Neural cell (in vitro differentiated cells): ENCODE measurements at regions not wholly inside any gene's neighbourhood (a gene's known extent, or its start where the extent isn't known, plus 50 kb on each side); places are given as distances from the start of the nearest gene placed in this dataset.

Source experiments
- H2AFZ ChIP-seq: fragments of 200-600, 300-800 bp; sonication (generic), shearing (Covaris generic); 2 replicates; pipeline ENCODE4 v1.6.0; 2014; ENCODE audit warnings: low read depth, mild to moderate bottlenecking, antibody characterized with exemption, low read length, moderate library complexity
- H3F3A ChIP-seq: fragments of 200-600 bp; shearing (Covaris generic); 2 replicates; pipeline ENCODE4 v1.6.1; 2016; ENCODE audit warnings: mild to moderate bottlenecking, moderate library complexity, mixed read lengths, antibody characterized with exemption, low read length; ENCODE audit not compliant: insufficient read depth, poor library complexity, severe bottlenecking
- H3K27ac ChIP-seq: fragments of 200-600, 300-800 bp; sonication (generic), shearing (Covaris generic); 2 replicates; pipeline ENCODE4 v1.5.1; 2014; ENCODE audit warnings: mild to moderate bottlenecking, low read length, moderate library complexity
- H3K27me3 ChIP-seq: fragments of 300-800, 200-600 bp; sonication (generic), shearing (Covaris generic); 2 replicates; pipeline ENCODE4 v1.6.0; 2014; ENCODE audit warnings: mild to moderate bottlenecking, low read depth, low read length, moderate library complexity; ENCODE audit not compliant: insufficient read depth
- H3K36me3 ChIP-seq: fragments of 300-800, 200-600 bp; sonication (generic), shearing (Covaris generic); 2 replicates; pipeline ENCODE4 v1.5.1; 2014; ENCODE audit warnings: mild to moderate bottlenecking, antibody characterized with exemption, low read length, moderate library complexity; ENCODE audit not compliant: insufficient read depth
- H3K4me2 ChIP-seq: fragments of 300-800, 200-600 bp; sonication (generic), shearing (Covaris generic); 2 replicates; pipeline ENCODE4 v1.6.0; 2014; ENCODE audit warnings: mild to moderate bottlenecking, low read length
- H3K4me3 ChIP-seq: fragments of 300-800, 200-600 bp; sonication (generic), shearing (Covaris generic); 2 replicates; pipeline ENCODE4 v1.5.1; 2014; ENCODE audit warnings: mild to moderate bottlenecking, low read length, moderate library complexity
- H3K79me2 ChIP-seq: fragments of 200-600 bp; shearing (Covaris generic); replicated peaks from 2 replicates; pipeline ENCODE4 v1.6.0; 2014; ENCODE audit warnings: mild to moderate bottlenecking, low read length, moderate library complexity; ENCODE audit not compliant: insufficient read depth
- H3K9ac ChIP-seq: fragments of 300-800, 200-600 bp; sonication (generic), shearing (Covaris generic); 2 replicates; pipeline ENCODE4 v1.6.1; 2016; ENCODE audit warnings: mild to moderate bottlenecking, low read length, mixed read lengths
- H3K9me2 ChIP-seq: fragments of 200-600 bp; shearing (Covaris generic); 2 replicates; pipeline ENCODE4 v1.6.1; 2016; ENCODE audit warnings: mild to moderate bottlenecking, low read length, mixed read lengths; ENCODE audit not compliant: insufficient read depth
- H3K9me3 ChIP-seq: fragments of 200-600, 300-800 bp; sonication (generic), shearing (Covaris generic); 2 replicates; pipeline ENCODE4 v1.6.1; 2016; ENCODE audit warnings: mild to moderate bottlenecking, mixed run types, low read length, moderate library complexity, mixed read lengths
- H4K20me1 ChIP-seq: fragments of 200-600 bp; shearing (Covaris generic); 2 replicates; pipeline ENCODE4 v1.6.1; 2016; ENCODE audit warnings: mild to moderate bottlenecking, mixed run types; ENCODE audit not compliant: insufficient read depth
- CTCF ChIP-seq: fragments of 450-650 bp; IDR thresholded peaks from 2 replicates; pipeline ENCODE4 v1.5.1; 2014; ENCODE audit warnings: antibody characterized with exemption, mild to moderate bottlenecking, moderate library complexity; ENCODE audit not compliant: poor library complexity, severe bottlenecking
- EP300 ChIP-seq: fragments of 450-650 bp; conservative IDR thresholded peaks from 2 replicates; pipeline ENCODE4 v1.6.1; 2014; ENCODE audit warnings: antibody characterized with exemption, mild to moderate bottlenecking, moderate library complexity; ENCODE audit not compliant: poor library complexity, severe bottlenecking
- EZH2 ChIP-seq: fragments of 200-600, 300-800 bp; shearing (Covaris generic), sonication (generic); IDR thresholded peaks from 2 replicates; pipeline ENCODE4 v1.6.1; 2014; ENCODE audit warnings: antibody characterized with exemption, low read length, borderline replicate concordance, mild to moderate bottlenecking; ENCODE audit not compliant: insufficient read depth, poor library complexity, severe bottlenecking
- MXI1 ChIP-seq: fragments of 450-650 bp; conservative IDR thresholded peaks from 2 replicates; pipeline ENCODE4 v1.6.1; 2014; ENCODE audit warnings: antibody characterized with exemption, mild to moderate bottlenecking; ENCODE audit not compliant: poor library complexity, severe bottlenecking
- POLR2AphosphoS5 ChIP-seq: IDR thresholded peaks from 2 replicates; pipeline ENCODE4 v1.6.1; 2012
- RAD21 ChIP-seq: fragments of 450-650 bp; conservative IDR thresholded peaks from 2 replicates; pipeline ENCODE4 v1.6.1; 2014; ENCODE audit warnings: antibody characterized with exemption, mild to moderate bottlenecking, moderate library complexity
- REST ChIP-seq: IDR thresholded peaks from 2 replicates; pipeline ENCODE4 v1.6.1; 2012; ENCODE audit warnings: borderline replicate concordance
- SMC3 ChIP-seq: fragments of 450-650 bp; conservative IDR thresholded peaks from 2 replicates; pipeline ENCODE4 v1.6.1; 2014; ENCODE audit warnings: antibody characterized with exemption, mild to moderate bottlenecking, moderate library complexity; ENCODE audit not compliant: poor library complexity
- TAF1 ChIP-seq: IDR thresholded peaks from 2 replicates; pipeline ENCODE4 v1.6.1; 2012; ENCODE audit warnings: low read depth

GRCh38 chr20:54766483-54766882, 291.1 kb downstream of the DOK5 start:
- H3K4me3 ChIP-seq, result no peak overlapping the region
- no peaks in the 10 kb centered on the region for H3K9me2 ChIP-seq
- H3K36me3 ChIP-seq, result no peaks in the 10 kb centered on the region
- H3K79me2 ChIP-seq, result no peaks in the 10 kb centered on the region
- H2AFZ ChIP-seq, result no peak overlapping the region
- no peak for TF ChIP-seq TAF1
- no peak for TF ChIP-seq SMC3
- no peak for TF ChIP-seq POLR2AphosphoS5
- no peak for TF ChIP-seq MXI1
- no peak for TF ChIP-seq CTCF
- TF ChIP-seq EP300, result no peak
- TF ChIP-seq RAD21, result no peak
- no peak for TF ChIP-seq REST
- TF ChIP-seq EZH2, result no peak
- no peak overlapping the region for H3K9ac ChIP-seq
- H3F3A ChIP-seq, result no peaks in the 10 kb centered on the region
- no peaks in the 10 kb centered on the region for H3K27me3 ChIP-seq
- no peaks in the 10 kb centered on the region for H4K20me1 ChIP-seq
- no peak overlapping the region for H3K4me2 ChIP-seq
- no peak overlapping the region for H3K27ac ChIP-seq
- no peaks in the 10 kb centered on the region for H3K9me3 ChIP-seq

- H4K20me1 ChIP-seq, result no peaks in the 10 kb centered on the region
- no peak overlapping the region for H3K9ac ChIP-seq
- TF ChIP-seq POLR2AphosphoS5 (no peak), CTCF (no peak), EP300 (no peak), RAD21 (no peak), SMC3 (no peak), REST (no peak), EZH2 (no peak), TAF1 (no peak), MXI1 (no peak)
- H3F3A ChIP-seq, result no peaks in the 10 kb centered on the region
- no peaks in the 10 kb centered on the region for H3K9me3 ChIP-seq
- H3K27ac ChIP-seq, result no peak overlapping the region
- H3K9me2 ChIP-seq, result no peaks in the 10 kb centered on the region
- H3K4me3 ChIP-seq, result no peak overlapping the region
- no peaks in the 10 kb centered on the region for H3K27me3 ChIP-seq
- H3K36me3 ChIP-seq, result no peaks in the 10 kb centered on the region
- H2AFZ ChIP-seq, result no peak overlapping the region
- H3K79me2 ChIP-seq, result no peaks in the 10 kb centered on the region
- no peak overlapping the region for H3K4me2 ChIP-seq
Measured at GRCh38 chr20:54763366-54763765, 288.0 kb downstream of the DOK5 start.
